GM12872 (cell line): ENCODE measurements at regions not wholly inside any gene's neighbourhood (a gene's known extent, or its start where the extent isn't known, plus 50 kb on each side); places are given as distances from the start of the nearest gene placed in this dataset.

Experiments used
- CTCF ChIP-seq: IDR thresholded peaks from 3 replicates; pipeline ENCODE4 v1.5.1; 2011; ENCODE audit warnings: low read depth, mild to moderate bottlenecking, low read length, moderate library complexity; ENCODE audit not compliant: insufficient read depth

GRCh38 chr1:47637111-47637685, 199.4 kb downstream of the FOXD2 start:
- TF ChIP-seq CTCF: no peak

GRCh38 chr1:47638240-47638639, 200.4 kb downstream of the FOXD2 start:
- TF ChIP-seq CTCF: no peak

GRCh38 chr1:47638713-47639112, 200.9 kb downstream of the FOXD2 start:
- TF ChIP-seq CTCF: no peak

DNA sequence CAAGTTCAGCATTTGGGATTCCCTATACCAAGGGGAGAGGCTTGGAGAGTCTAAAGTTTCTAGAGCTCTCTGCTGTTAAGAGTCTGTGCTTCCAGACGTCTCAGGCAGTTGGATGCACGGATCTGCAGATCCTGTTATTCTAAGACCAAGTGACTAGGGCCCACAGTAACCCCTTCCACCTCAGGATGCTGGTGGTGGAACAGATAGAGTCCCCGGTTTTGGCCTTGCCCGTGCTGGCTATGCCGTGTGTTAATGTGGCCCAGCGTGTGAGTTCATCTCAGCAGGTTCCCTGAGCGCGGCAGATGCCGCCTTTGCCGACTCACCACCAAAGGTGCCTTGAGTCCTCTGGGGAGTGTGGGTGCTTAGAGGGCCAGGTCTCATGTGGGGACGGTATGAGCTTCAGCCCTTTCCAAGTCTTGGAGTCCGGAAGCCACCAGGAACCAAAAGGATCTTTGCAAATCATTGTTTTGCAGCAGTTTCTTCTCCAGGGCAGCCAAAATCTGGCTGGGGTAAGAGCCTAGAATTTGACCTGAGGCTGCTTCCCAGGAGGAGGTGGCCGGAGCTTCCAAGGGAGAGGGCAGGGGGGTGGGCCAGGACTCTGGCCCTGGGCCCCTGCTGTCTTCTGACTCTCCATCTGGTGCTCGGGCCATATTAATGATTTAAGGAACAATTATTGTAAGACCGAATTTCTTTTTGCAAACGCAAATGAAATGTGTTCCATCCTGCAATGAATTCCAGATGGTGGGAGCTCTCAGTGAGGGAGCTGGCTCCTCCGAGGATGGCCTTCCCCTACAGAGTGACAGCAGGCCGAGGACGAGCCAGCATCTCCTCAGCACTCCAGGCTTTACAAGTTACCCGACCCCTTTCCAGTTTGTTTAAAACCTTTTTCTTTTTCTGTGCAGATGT, 205.7 kb downstream of the FOXD2 start:
- TF ChIP-seq CTCF: no peak

DNA sequence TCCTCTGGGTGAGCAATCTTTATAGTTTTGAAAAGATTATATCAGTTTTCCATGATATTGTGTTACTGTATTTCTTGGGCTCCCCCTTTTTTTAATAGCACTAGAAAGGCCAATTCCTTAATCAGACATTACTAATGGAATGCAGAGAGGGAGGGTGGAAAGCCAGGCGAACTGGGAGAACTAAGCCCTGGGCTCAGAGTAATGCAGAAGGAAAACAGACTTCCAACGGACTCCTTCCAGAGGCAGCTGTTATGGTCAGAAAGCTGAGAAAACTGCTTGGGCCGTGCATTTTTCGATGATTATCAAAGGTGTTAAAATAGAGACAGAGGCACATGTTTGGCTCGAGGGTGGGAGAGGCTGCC, 206.3 kb downstream of the FOXD2 start:
- no peak for TF ChIP-seq CTCF

DNA sequence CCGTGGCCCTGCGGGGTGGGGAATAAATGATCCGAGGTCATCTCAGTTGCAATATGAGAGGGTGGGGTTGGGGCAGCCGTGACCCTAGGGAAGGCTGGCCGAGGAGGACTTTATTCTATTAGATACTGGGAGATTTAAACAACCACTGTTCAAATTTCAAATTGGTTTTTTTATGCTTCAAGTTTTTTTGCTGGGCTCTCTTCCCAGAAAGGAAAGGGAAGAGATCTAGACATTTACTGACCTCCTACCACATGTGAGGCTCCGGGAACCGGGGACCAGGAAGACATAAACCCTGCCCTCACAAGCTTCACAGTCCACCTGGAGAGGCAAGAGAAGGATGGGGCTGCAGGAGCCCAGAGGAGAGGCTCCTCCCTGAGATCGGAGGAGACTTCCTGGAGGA, 207.3 kb downstream of the FOXD2 start:
- TF ChIP-seq CTCF: no peak

GRCh38 chr1:47646676-47647075, 208.8 kb downstream of the FOXD2 start:
- TF ChIP-seq CTCF: no peak
